BLaER1 treated with 17β-estradiol and CSF1 and Interleukin-3, amounts not matched to agents 10 nM and 100 nM (cell line): ENCODE measurements at regions not wholly inside any gene's neighbourhood (a gene's known extent, or its start where the extent isn't known, plus 50 kb on each side); places are given as distances from the start of the nearest gene placed in this dataset.
"Not testable (repeated sequence)": the region's sequence is repeated elsewhere in the genome, so short reads cannot be mapped to it uniquely, and the experiment has no call there.

Experiments used
- H3K27ac ChIP-seq, 11 experiments: shearing (Covaris generic); formaldehyde crosslinking; 2 replicates each; pipeline ENCODE4 v1.8.1; 2022
- H3K27me3 ChIP-seq, 11 experiments: shearing (Covaris generic); formaldehyde crosslinking; 2 replicates each; pipeline ENCODE4 v1.8.1; 2022
- H3K36me3 ChIP-seq, 11 experiments: shearing (Covaris generic); formaldehyde crosslinking; 2 replicates each; pipeline ENCODE4 v1.8.1; 2022
- H3K4me1 ChIP-seq, 10 experiments: shearing (Covaris generic); formaldehyde crosslinking; 2 replicates each; pipeline ENCODE4 v1.8.1; 2022
- H3K4me2 ChIP-seq, 11 experiments: shearing (Covaris generic); formaldehyde crosslinking; 2 replicates each; pipeline ENCODE4 v1.8.1; 2022
- H3K4me3 ChIP-seq, 10 experiments: shearing (Covaris generic); formaldehyde crosslinking; 2 replicates each; pipeline ENCODE4 v1.8.1; 2022
- H3K9ac ChIP-seq, 11 experiments: shearing (Covaris generic); formaldehyde crosslinking; 2 replicates each; pipeline ENCODE4 v1.8.1; 2022
- H3K9me3 ChIP-seq, 11 experiments: shearing (Covaris generic); formaldehyde crosslinking; replicated peaks in 1 of 11; 2 replicates each; pipeline ENCODE4 v1.8.1; 2022
- H4K20me1 ChIP-seq, 11 experiments: shearing (Covaris generic); formaldehyde crosslinking; 2 replicates each; pipeline ENCODE4 v1.8.1; 2022
- Cebpa-rat ChIP-seq, 11 experiments: shearing (Covaris generic); IDR thresholded peaks; 2 replicates each; pipeline ENCODE4 v1.8.1; 2022

- no peaks in the 10 kb centered on the region for H3K27me3 ChIP-seq
- H3K4me2 ChIP-seq = no peak overlapping the region
- no peak overlapping the region for H3K4me3 ChIP-seq
- H4K20me1 ChIP-seq = no peaks in the 10 kb centered on the region
- no peaks in the 10 kb centered on the region for H3K36me3 ChIP-seq
- H3K27ac ChIP-seq = no peak overlapping the region
- H3K9me3 ChIP-seq = no peaks in the 10 kb centered on the region
- H3K4me1 ChIP-seq = no peaks in the 10 kb centered on the region
- H3K9ac ChIP-seq = no peak overlapping the region
- TF ChIP-seq Cebpa-rat (IDR thresholded peaks at IDR 0.05) = no peak
These were observed 539.1 kb downstream of the PRKD1 start for GRCh38 chr14:29388571-29388970.

GRCh38 chr14:29390081-29390832 lies 537.4 kb downstream of the PRKD1 start:
- H3K9ac ChIP-seq = no peak overlapping the region
- H3K4me2 ChIP-seq = no peak overlapping the region
- no peaks in the 10 kb centered on the region for H3K4me1 ChIP-seq
- no peaks in the 10 kb centered on the region for H3K36me3 ChIP-seq
- H4K20me1 ChIP-seq = no peaks in the 10 kb centered on the region
- no peaks in the 10 kb centered on the region for H3K9me3 ChIP-seq
- no peaks in the 10 kb centered on the region for H3K27me3 ChIP-seq
- H3K4me3 ChIP-seq = no peak overlapping the region
- no peak overlapping the region for H3K27ac ChIP-seq
- TF ChIP-seq Cebpa-rat (IDR thresholded peaks at IDR 0.05) = no peak

GRCh38 chr14:29391231-29391630 lies 536.4 kb downstream of the PRKD1 start:
- no peaks in the 10 kb centered on the region for H3K4me1 ChIP-seq
- H3K27ac ChIP-seq = no peak overlapping the region
- H3K4me3 ChIP-seq = no peak overlapping the region
- no peaks in the 10 kb centered on the region for H3K27me3 ChIP-seq
- no peak overlapping the region for H3K9ac ChIP-seq
- no peak overlapping the region for H3K4me2 ChIP-seq
- TF ChIP-seq Cebpa-rat (IDR thresholded peaks at IDR 0.05) = no peak
- H3K9me3 ChIP-seq = no peaks in the 10 kb centered on the region
- no peaks in the 10 kb centered on the region for H3K36me3 ChIP-seq
- no peaks in the 10 kb centered on the region for H4K20me1 ChIP-seq

- H3K4me3 ChIP-seq = no peak overlapping the region
- H3K27ac ChIP-seq = no peak overlapping the region
- no peaks in the 10 kb centered on the region for H3K9me3 ChIP-seq
- no peaks in the 10 kb centered on the region for H4K20me1 ChIP-seq
- H3K4me1 ChIP-seq = no peaks in the 10 kb centered on the region
- TF ChIP-seq Cebpa-rat (IDR thresholded peaks at IDR 0.05) = no peak
- no peaks in the 10 kb centered on the region for H3K36me3 ChIP-seq
- no peak overlapping the region for H3K4me2 ChIP-seq
- no peaks in the 10 kb centered on the region for H3K27me3 ChIP-seq
- H3K9ac ChIP-seq = no peak overlapping the region
These were observed 535.8 kb downstream of the PRKD1 start for GRCh38 chr14:29391801-29392200.

GRCh38 chr14:29392287-29392686 lies 535.4 kb downstream of the PRKD1 start:
- no peak for TF ChIP-seq Cebpa-rat (IDR thresholded peaks at IDR 0.05)
- no peaks in the 10 kb centered on the region for H4K20me1 ChIP-seq
- no peak overlapping the region for H3K27ac ChIP-seq
- H3K4me2 ChIP-seq = no peak overlapping the region
- H3K27me3 ChIP-seq = no peaks in the 10 kb centered on the region
- no peak overlapping the region for H3K4me3 ChIP-seq
- H3K36me3 ChIP-seq = no peaks in the 10 kb centered on the region
- H3K4me1 ChIP-seq = no peaks in the 10 kb centered on the region
- no peak overlapping the region for H3K9ac ChIP-seq
- H3K9me3 ChIP-seq = no peaks in the 10 kb centered on the region

- no peaks in the 10 kb centered on the region for H3K27me3 ChIP-seq
- H3K36me3 ChIP-seq = no peaks in the 10 kb centered on the region
- no peak for TF ChIP-seq Cebpa-rat (IDR thresholded peaks at IDR 0.05)
- H3K4me3 ChIP-seq = no peak overlapping the region
- no peaks in the 10 kb centered on the region for H4K20me1 ChIP-seq
- peaks cover 9 to 18% (median 11%) of the 10 kb centered on the region in 11 experiments; a peak in 18 of 22 replicates for H3K9me3 ChIP-seq
- H3K9ac ChIP-seq = no peak overlapping the region
- H3K4me2 ChIP-seq = no peak overlapping the region
- no peaks in the 10 kb centered on the region for H3K4me1 ChIP-seq
- H3K27ac ChIP-seq = no peak overlapping the region
These were observed 524.6 kb downstream of the PRKD1 start for GRCh38 chr14:29403091-29403490.

- no peaks in the 10 kb centered on the region for H3K4me1 ChIP-seq
- no peak overlapping the region for H3K4me3 ChIP-seq
- H3K36me3 ChIP-seq = no peaks in the 10 kb centered on the region
- no peaks in the 10 kb centered on the region for H4K20me1 ChIP-seq
- no peak for TF ChIP-seq Cebpa-rat (IDR thresholded peaks at IDR 0.05)
- H3K27me3 ChIP-seq = no peaks in the 10 kb centered on the region
- peaks cover 13 to 31% (median 19%) of the 10 kb centered on the region in 11 experiments; a peak in 20 of 22 replicates for H3K9me3 ChIP-seq
- no peak overlapping the region for H3K27ac ChIP-seq
- no peak overlapping the region for H3K9ac ChIP-seq
- H3K4me2 ChIP-seq = no peak overlapping the region
These were observed 517.1 kb downstream of the PRKD1 start for GRCh38 chr14:29410581-29410980.

GRCh38 chr14:29414931-29415330 lies 512.7 kb downstream of the PRKD1 start:
- not testable (repeated sequence) for H4K20me1 ChIP-seq, H3K27me3 ChIP-seq, H3K9ac ChIP-seq, H3K4me3 ChIP-seq, H3K4me1 ChIP-seq, H3K27ac ChIP-seq, H3K36me3 ChIP-seq, H3K4me2 ChIP-seq
- H3K9me3 ChIP-seq = peaks cover 0 to 10% (median 5%) of the 10 kb centered on the region in 11 experiments; a peak in 5 of 22 replicates

- Histone ChIP-seq H3K4me1 (no peaks in the 10 kb centered on the region), H3K9ac (no peak overlapping the region), H3K4me3 (no peak overlapping the region), H3K9me3 (no peaks in the 10 kb centered on the region), H4K20me1 (no peaks in the 10 kb centered on the region), H3K4me2 (no peak overlapping the region), H3K36me3 (no peaks in the 10 kb centered on the region), H3K27me3 (no peaks in the 10 kb centered on the region), H3K27ac (no peak overlapping the region)
- no peak for TF ChIP-seq Cebpa-rat (IDR thresholded peaks at IDR 0.05)
These were observed 507.9 kb downstream of the PRKD1 start for GRCh38 chr14:29419736-29420135.

GRCh38 chr14:29421156-29421728 lies 506.4 kb downstream of the PRKD1 start:
- no peak overlapping the region for H3K27ac ChIP-seq
- H3K4me2 ChIP-seq = no peak overlapping the region
- H3K36me3 ChIP-seq = no peaks in the 10 kb centered on the region
- no peaks in the 10 kb centered on the region for H4K20me1 ChIP-seq
- no peak overlapping the region for H3K4me3 ChIP-seq
- no peaks in the 10 kb centered on the region for H3K27me3 ChIP-seq
- no peak for TF ChIP-seq Cebpa-rat (IDR thresholded peaks at IDR 0.05)
- no peaks in the 10 kb centered on the region for H3K4me1 ChIP-seq
- H3K9me3 ChIP-seq = no peaks in the 10 kb centered on the region
- no peak overlapping the region for H3K9ac ChIP-seq
